C4-2B (cell line): ENCODE measurements at regions not wholly inside any gene's neighbourhood (a gene's known extent, or its start where the extent isn't known, plus 50 kb on each side); places are given as distances from the start of the nearest gene placed in this dataset.

Source experiments
- CTCF ChIP-seq: fragments of 450-650 bp; conservative IDR thresholded peaks from 2 replicates; pipeline ENCODE4 v1.5.1; 2017; ENCODE audit warnings: mild to moderate bottlenecking
- ZFX ChIP-seq: fragments of 450-650 bp; IDR thresholded peaks from 2 replicates; pipeline ENCODE4 v1.6.1; 2017

GRCh38 chr4:163895378-163896005 lies 401.0 kb downstream of the TMA16 start:
- TF ChIP-seq CTCF (no peak), ZFX (no peak)
